DOHH2 (cell line): ENCODE measurements at regions not wholly inside any gene's neighbourhood (a gene's known extent, or its start where the extent isn't known, plus 50 kb on each side); places are given as distances from the start of the nearest gene placed in this dataset.

Experiments
- EZH2phosphoT487 ChIP-seq: fragments of 200-600 bp; sonication (generic); IDR thresholded peaks from 2 replicates; pipeline ENCODE4 v1.6.1; 2017; ENCODE audit warnings: borderline replicate concordance, mild to moderate bottlenecking, antibody characterized with exemption, low read length, moderate library complexity, mixed read lengths
- TF ChIP-seq, protein P1 (sequence below): fragments of 200-600 bp; sonication (generic); IDR thresholded peaks from one replicate; pipeline ENCODE4 v1.5.1; 2014; ENCODE audit warnings: antibody characterized with exemption, mild to moderate bottlenecking, low read depth, low read length; ENCODE audit not compliant: poor library complexity, severe bottlenecking

DNA sequence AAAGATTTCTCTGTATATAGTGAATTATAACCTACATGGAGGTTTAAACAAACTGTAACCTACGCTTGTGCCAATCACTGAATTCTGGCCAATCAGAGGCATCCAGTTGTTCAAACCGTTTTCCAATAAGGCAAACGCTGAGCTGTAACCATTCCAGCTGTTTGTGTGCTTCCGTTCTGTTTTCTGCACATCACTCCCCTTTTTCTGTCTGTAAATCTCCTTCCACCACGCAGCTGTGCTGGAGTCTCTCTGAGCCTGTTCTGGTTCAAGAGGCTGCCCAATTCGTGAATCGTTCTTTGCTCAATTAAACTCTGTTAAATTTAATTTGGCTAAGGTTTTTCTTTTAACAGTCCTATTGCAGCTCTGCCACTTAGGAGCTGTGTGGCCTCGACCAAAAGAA is 552.5 kb downstream of the FGF9 start:
- TF ChIP-seq, protein P1, sequence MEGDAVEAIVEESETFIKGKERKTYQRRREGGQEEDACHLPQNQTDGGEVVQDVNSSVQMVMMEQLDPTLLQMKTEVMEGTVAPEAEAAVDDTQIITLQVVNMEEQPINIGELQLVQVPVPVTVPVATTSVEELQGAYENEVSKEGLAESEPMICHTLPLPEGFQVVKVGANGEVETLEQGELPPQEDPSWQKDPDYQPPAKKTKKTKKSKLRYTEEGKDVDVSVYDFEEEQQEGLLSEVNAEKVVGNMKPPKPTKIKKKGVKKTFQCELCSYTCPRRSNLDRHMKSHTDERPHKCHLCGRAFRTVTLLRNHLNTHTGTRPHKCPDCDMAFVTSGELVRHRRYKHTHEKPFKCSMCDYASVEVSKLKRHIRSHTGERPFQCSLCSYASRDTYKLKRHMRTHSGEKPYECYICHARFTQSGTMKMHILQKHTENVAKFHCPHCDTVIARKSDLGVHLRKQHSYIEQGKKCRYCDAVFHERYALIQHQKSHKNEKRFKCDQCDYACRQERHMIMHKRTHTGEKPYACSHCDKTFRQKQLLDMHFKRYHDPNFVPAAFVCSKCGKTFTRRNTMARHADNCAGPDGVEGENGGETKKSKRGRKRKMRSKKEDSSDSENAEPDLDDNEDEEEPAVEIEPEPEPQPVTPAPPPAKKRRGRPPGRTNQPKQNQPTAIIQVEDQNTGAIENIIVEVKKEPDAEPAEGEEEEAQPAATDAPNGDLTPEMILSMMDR = no peak
- TF ChIP-seq EZH2phosphoT487 = no peak
